Esophagus muscularis mucosa (tissue), 4 donors: ENCODE measurements at regions not wholly inside any gene's neighbourhood (a gene's known extent, or its start where the extent isn't known, plus 50 kb on each side); places are given as distances from the start of the nearest gene placed in this dataset.

Experiments
- DNase-seq: peaks from one replicate; pipeline ENCODE4 v3.0.0-alpha.2; 2017; ENCODE audit errors: extremely low spot score
- H3K27ac ChIP-seq, 4 donors: fragments of 200-600 bp; sonication (generic); replicated peaks in 1 of 4; 1 replicate in 3 of 4; 2 replicates in 1 of 4; pipeline ENCODE4 v1.5.1; 2016 to 2019; ENCODE audit warnings: mild to moderate bottlenecking in 1 of 4
- H3K27me3 ChIP-seq, 4 donors: fragments of 200-600 bp; sonication (generic); one replicate each; pipeline versions ENCODE4 v1.5.1 to v1.6.0; 2016 to 2019
- H3K36me3 ChIP-seq, 4 donors: fragments of 200-600 bp; sonication (generic); one replicate each; pipeline ENCODE4 v1.5.1; 2016 to 2019
- H3K4me1 ChIP-seq, 4 donors: fragments of 200-600 bp; sonication (generic); one replicate each; pipeline ENCODE4 v1.5.1; 2016 to 2019
- H3K4me3 ChIP-seq, 4 donors: fragments of 200-600 bp; sonication (generic); 1 replicate in 2 of 4; 2 replicates in 2 of 4; pipeline ENCODE4 v1.5.1; 2016 to 2019; ENCODE audit warnings: mild to moderate bottlenecking in 4 of 4, moderate library complexity in 1 of 4
- H3K9me3 ChIP-seq, 4 donors: fragments of 200-600 bp; sonication (generic); 1 replicate in 3 of 4; 2 replicates in 1 of 4; pipeline ENCODE4 v1.5.1; 2016 to 2019
- CTCF ChIP-seq, 3 experiments: fragments of 200-600 bp in 2 of 3; fragments of 450-650 bp in 1 of 3; sonication (generic) in 2 of 3; IDR thresholded peaks; one replicate each; pipeline ENCODE4 v1.5.1; 2017 to 2019; ENCODE audit warnings: antibody characterized with exemption in 3 of 3, mild to moderate bottlenecking in 2 of 3, moderate library complexity in 1 of 3
- EP300 ChIP-seq: sonication (generic); formaldehyde crosslinking; IDR thresholded peaks from one replicate; pipeline ENCODE4 v1.6.1; 2017; ENCODE audit warnings: antibody characterized with exemption
- POLR2A ChIP-seq: fragments of 450-650 bp; IDR thresholded peaks from one replicate; pipeline ENCODE4 v1.6.1; 2017; ENCODE audit warnings: antibody characterized with exemption, moderate library complexity, mild to moderate bottlenecking, low read depth
- POLR2AphosphoS5 ChIP-seq, 2 donors: sonication (generic); formaldehyde crosslinking; IDR thresholded peaks; one replicate each; pipeline ENCODE4 v1.6.1; 2017; ENCODE audit warnings: antibody characterized with exemption in 2 of 2
- WGBS: methylation state at CpG from one replicate; pipeline ENCODE4 v1.1.5; 2018; 5-methylcytosine and 5-hydroxymethylcytosine counted together
- intact Hi-C: fragments of 100-400 bp; cut with DNase I; formaldehyde crosslinking; loops from one replicate; pipeline ENCODE4 v1.15.1; 2023

- Histone ChIP-seq H3K4me3 (no peak overlapping the region), H3K4me1 (peaks cover 0 to under 1% (median 0%) of the 10 kb centered on the region in 4 donors), H3K9me3 (no peaks in the 10 kb centered on the region), H3K36me3 (no peaks in the 10 kb centered on the region), H3K27me3 (no peaks in the 10 kb centered on the region), H3K27ac (no peak overlapping the region)
- DNase-seq: no peak
- intact Hi-C loops: loop anchor here (10.0 kb wide), 1 partner anchor 261 kb away; no protein-coding TSS in a partner anchor
- TF ChIP-seq POLR2AphosphoS5 (IDR thresholded peaks at IDR 0.05) (no peak), CTCF (IDR thresholded peaks at IDR 0.05) (no peak), EP300 (no peak), POLR2A (no peak)
- 69% methylated on average over 3 of the region's 3 CpGs for WGBS
Observed at GRCh38 chr6:90896075-90896547, 309.2 kb upstream of the MAP3K7 start.

- Histone ChIP-seq H3K4me1 (peaks cover 0 to 4% (median 0%) of the 10 kb centered on the region in 4 donors), H3K27me3 (no peaks in the 10 kb centered on the region), H3K9me3 (no peaks in the 10 kb centered on the region), H3K27ac (no peak overlapping the region), H3K4me3 (no peak overlapping the region), H3K36me3 (no peaks in the 10 kb centered on the region)
- TF ChIP-seq POLR2A (no peak), EP300 (no peak), POLR2AphosphoS5 (IDR thresholded peaks at IDR 0.05) (no peak), CTCF (IDR thresholded peaks at IDR 0.05) (no peak)
- DNase-seq: no peak
- 70% methylated on average over 9 of the region's 9 CpGs for WGBS
- intact Hi-C loops: loop anchor here (10.0 kb wide), 1 partner anchor 261 kb away; no protein-coding TSS in a partner anchor
Observed at GRCh38 chr6:90895299-90896074, 308.6 kb upstream of the MAP3K7 start.

- intact Hi-C loops: loop anchor here (10.0 kb wide), 1 partner anchor 260 kb away; no protein-coding TSS in a partner anchor
- 80% methylated on average over 9 of the region's 9 CpGs for WGBS
- no peak overlapping the region for H3K27ac ChIP-seq
- H3K36me3 ChIP-seq: no peaks in the 10 kb centered on the region
- no peak overlapping the region for H3K4me3 ChIP-seq
- TF ChIP-seq POLR2AphosphoS5 (IDR thresholded peaks at IDR 0.05): no peak
- no peak for TF ChIP-seq POLR2A
- TF ChIP-seq CTCF (IDR thresholded peaks at IDR 0.05): no peak
- TF ChIP-seq EP300: no peak
- DNase-seq: no peak
- H3K27me3 ChIP-seq: no peaks in the 10 kb centered on the region
- peaks cover 0 to 4% (median 0%) of the 10 kb centered on the region in 4 donors for H3K4me1 ChIP-seq
- no peaks in the 10 kb centered on the region for H3K9me3 ChIP-seq
Observed at GRCh38 chr6:90894285-90895130, 307.6 kb upstream of the MAP3K7 start.

- H3K4me1 ChIP-seq: peaks cover 0 to 4% (median 0%) of the 10 kb centered on the region in 4 donors
- no peaks in the 10 kb centered on the region for H3K9me3 ChIP-seq
- intact Hi-C loops: loop anchor here (10.0 kb wide), 1 partner anchor 259 kb away; no protein-coding TSS in a partner anchor
- no peaks in the 10 kb centered on the region for H3K36me3 ChIP-seq
- TF ChIP-seq POLR2A: no peak
- TF ChIP-seq POLR2AphosphoS5 (IDR thresholded peaks at IDR 0.05): no peak
- TF ChIP-seq CTCF (IDR thresholded peaks at IDR 0.05): no peak
- TF ChIP-seq EP300: no peak
- H3K27ac ChIP-seq: no peak overlapping the region
- H3K27me3 ChIP-seq: no peaks in the 10 kb centered on the region
- H3K4me3 ChIP-seq: no peak overlapping the region
- DNase-seq: no peak
- 51% methylated on average over 4 of the region's 4 CpGs for WGBS
Observed at GRCh38 chr6:90893400-90893799, 306.5 kb upstream of the MAP3K7 start.
